H1 (cell line): ENCODE measurements at regions not wholly inside any gene's neighbourhood (a gene's known extent, or its start where the extent isn't known, plus 50 kb on each side); places are given as distances from the start of the nearest gene placed in this dataset.

Source experiments
- SIN3A ChIP-seq, 2 experiments: IDR thresholded peaks in 1 of 2; conservative IDR thresholded peaks in 1 of 2; 2 replicates each; pipeline ENCODE4 v1.6.1; 2011 to 2012; ENCODE audit warnings: low read length in 2 of 2, improper control_type of control experiment in 1 of 2, low read depth in 1 of 2, mild to moderate bottlenecking in 1 of 2

DNA sequence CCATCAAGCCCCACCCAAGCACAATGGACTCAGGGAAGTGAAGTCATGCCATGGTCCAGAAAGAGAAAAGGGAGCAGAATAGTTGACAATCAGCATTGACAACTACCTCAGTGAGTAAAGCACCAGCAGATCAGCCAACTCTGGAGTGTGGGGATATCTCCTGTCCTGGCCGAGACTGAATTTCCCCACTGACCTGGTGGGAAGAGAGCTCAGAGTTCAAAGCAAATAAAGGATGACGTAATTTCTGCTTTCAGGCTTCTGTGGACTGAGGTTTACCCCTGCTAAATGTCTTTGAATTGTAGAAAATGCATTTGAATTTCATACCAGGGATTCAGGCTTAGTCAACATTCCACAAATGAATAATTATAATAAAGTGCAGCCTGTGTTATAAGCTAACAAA is 152.9 kb downstream of the CBLN1 start (continued):
- no peak for TF ChIP-seq SIN3A (conservative IDR thresholded peaks at IDR 0.05 in 1 of 2, IDR thresholded peaks at IDR 0.05 in 1 of 2; ENCODE audit: low read depth in 1 of 2, low read length in 2 of 2)
